HG02798 (cell line): ENCODE measurements at regions not wholly inside any gene's neighbourhood (a gene's known extent, or its start where the extent isn't known, plus 50 kb on each side); places are given as distances from the start of the nearest gene placed in this dataset.

Experiments
- ATAC-seq: cut with Tn5 transposase; IDR thresholded peaks from one replicate; pipeline ENCODE4 v1.9.1; 2021; ENCODE audit warnings: mild to moderate bottlenecking; ENCODE audit not compliant: unreplicated experiment, poor library complexity

- no peak for ATAC-seq
Observed at GRCh38 chr11:116457336-116458007, 315.3 kb downstream of the BUD13 start.

DNA sequence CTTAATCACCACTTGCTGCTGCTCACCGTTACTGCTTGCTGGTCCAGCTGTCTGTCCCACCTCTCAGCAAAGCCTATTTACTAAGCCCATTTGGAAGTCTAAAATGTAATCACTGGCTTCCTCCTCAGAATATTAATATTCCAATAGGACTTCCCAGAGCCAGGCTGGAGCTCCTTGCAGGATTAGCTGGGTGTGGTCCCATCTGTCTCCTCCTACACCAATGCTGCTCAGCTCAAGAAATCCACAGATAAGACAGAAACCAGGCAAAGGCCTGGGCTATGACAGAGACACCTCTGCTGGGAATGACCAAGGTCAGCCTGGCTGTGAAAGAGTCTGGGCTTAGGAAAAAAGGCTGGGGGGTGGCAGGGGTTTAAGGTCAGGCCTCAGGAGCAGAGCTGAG is 317.8 kb downstream of the BUD13 start:
- no peak for ATAC-seq

DNA sequence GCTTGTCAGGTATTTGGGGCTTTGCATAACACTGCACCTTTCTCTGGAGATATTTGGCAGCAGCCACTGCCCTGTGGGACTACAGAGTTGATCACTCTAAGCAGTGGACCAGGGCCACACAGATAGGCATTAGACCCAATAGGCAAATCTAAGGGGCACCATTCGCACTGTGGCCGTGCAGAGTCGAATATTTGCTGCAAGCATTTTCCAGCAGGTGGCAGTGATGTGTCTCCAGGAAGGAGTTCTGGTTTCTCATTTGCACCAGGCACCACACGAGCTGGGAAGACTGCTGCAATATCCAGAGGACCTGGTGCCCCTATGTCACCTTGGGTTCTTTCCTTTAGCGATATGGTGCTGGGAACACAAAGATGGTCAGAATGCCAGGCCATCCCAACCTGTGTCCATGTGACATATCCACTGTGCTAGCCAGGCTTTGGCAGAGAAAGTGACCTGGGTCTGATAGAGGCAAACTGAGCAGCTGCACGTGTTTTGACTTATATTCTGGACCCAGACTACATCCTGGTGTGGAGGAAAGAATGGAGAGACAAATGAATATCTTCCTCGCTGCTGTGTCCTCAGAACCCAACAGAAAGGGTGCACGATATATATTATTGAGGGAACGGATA is 318.7 kb downstream of the BUD13 start:
- ATAC-seq, result no peak

DNA sequence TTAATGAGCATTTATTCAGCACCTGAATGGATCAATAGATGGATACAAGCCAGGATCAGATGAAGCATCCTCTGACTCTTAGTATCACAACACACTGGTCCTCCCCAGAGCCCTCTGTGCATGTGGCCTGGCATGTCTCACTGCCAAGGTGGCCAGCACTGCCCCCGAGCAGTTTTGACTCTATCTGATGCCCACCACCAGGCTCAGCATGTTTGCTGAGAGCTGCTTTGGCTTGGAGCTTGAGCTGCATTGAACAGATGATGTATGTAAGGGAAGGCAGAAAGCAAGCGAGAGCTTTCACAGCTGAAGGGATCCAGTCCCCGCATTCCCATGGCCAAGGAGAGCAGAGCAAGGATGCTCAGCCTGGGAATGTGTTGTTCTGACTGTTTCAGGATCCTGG is 320.3 kb downstream of the BUD13 start:
- no peak for ATAC-seq

DNA sequence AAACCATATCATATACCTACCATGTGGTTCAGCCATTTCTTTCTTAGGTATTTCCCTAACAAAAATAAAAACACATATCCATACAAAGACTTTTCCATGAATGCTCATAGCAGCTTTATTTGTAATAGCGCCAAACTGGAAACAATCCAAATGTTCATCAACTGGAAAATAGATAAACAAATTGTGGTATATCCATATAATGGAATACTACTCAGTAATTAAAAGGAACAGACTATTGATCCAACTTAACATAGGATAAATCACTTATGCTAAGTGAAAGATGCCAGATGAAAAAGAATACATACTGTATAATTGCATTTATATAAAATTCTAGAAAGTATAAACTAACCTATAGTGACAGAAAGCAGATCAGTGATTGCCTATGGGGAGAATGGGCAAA is 323.3 kb downstream of the BUD13 start:
- no peak for ATAC-seq

GRCh38 chr11:116446048-116446941 is 326.5 kb downstream of the BUD13 start:
- no peak for ATAC-seq

- ATAC-seq, result no peak
Observed at GRCh38 chr11:116445108-116446047, 327.4 kb downstream of the BUD13 start.

DNA sequence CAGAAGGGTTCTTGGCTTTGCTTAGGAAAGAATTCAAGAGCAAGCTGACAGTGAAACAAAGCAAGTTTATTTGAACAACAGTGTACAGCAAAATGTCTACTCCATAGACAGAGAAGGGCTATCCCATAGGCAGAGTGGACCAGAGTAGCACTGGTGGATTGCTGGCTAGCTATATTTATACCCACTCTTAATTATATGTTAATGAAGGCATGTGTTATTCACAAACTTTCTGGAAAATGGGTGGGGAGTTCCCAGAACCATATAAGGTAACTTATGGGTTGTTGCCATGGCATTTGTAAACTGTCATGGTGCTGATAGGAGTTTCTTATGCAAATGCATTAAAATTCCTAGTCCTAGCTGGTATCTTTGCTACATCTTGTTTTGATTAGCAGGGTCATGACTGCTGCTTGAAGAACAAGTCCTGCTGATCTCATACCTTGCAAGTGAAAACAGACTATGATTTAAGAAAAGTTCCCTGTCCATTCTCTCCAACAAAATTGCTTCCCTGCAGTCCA is 330.5 kb downstream of the BUD13 start:
- ATAC-seq, result no peak

DNA sequence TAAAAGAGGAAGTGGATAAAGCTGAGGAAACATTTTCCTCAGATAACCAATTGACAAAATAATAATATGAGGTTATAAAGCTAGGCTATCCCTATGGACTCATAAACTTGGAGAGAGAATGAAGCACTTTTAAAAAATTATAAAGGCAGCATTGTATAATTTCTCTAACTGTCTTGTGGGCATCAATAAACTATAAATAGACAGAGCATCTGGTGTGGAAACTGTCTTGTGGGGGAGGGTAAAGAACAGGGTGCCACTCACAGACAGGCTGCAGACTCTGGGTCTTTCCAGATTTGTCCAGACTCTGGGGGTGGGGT is 333.5 kb downstream of the BUD13 start:
- ATAC-seq, result no peak

DNA sequence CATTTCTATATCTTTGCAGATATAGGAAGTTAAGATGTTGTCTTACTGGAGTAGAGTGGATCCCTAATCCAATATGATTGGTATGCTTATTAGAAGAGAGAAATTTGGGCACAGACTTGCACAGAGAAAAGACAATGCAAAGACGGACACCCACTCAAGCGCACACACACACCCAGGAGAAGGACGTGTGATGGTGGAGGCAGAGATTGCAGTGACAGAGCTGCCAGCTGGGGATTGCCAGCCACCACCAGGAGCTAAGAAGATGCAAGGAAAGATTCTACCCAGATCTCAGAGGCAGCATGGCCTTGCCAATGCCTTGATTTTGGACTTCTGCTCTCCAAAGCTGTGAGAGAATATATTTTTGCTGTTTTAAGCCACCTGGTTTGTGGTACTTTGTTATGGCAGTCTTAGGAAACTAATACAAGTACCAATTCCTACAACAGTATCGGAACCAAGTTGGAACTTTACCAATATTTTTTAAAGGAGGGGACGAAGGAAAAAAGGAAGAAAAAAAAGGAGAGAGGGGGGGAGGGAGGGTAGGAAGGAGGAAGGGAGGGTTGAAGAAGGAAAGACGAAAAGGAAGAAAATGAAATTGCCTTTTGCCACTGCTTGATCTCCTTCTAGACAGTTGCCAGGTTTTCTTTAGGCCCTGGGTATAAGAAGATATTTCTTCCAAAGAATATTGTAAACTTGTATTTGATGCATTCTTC is 334.0 kb downstream of the BUD13 start:
- ATAC-seq, result no peak

- no peak for ATAC-seq
Observed at GRCh38 chr11:116434986-116435385, 337.8 kb downstream of the BUD13 start.

GRCh38 chr11:116432301-116432700 is 340.5 kb downstream of the BUD13 start:
- no peak for ATAC-seq

GRCh38 chr11:116431842-116432241 is 340.9 kb downstream of the BUD13 start:
- no peak for ATAC-seq

DNA sequence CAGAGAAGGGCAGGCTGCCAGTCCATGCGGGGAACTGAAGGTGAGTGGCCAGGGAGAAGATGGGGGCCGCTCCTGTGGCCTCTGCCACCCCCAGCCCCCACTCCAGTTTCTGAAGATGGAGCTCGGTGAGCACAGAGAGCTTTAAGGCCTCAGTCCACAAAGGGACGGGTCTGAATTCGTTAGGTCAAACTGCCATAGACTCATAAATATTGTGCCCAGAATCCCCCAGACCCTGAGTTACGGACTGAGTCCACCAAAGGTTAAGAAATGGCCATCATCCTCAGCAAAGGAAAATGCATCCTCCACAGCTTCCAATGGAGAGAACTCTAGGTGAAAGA is 344.2 kb downstream of the BUD13 start:
- ATAC-seq, result no peak

GRCh38 chr11:116427903-116428637 is 344.7 kb downstream of the BUD13 start:
- ATAC-seq, result no peak

DNA sequence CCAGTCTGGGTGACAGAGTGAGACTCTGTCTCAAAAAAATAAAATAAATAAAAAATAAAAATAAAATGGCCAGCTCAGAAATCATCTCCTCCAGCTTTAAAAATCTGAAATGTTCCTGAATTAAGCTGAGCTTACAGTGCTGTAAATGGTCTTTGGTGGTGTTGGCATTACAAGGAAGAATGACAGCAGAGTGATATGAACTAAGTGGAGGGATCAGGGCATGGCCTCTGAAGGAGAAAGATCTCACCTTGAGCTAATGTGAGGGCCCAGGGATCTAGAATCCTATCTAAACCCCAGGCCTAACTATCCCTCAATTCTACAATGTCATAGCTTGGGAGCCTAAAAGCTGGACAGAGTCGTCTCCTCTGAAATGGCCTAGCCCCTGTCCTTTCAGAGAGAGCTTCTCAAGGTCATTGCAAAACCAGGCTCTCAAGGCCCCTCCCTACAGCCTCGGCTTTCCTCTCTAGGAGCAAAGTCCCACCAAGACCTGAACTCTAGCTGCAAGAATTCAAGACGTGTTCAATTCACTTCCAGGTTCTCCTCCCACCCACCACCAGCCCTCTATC is 345.4 kb downstream of the BUD13 start:
- ATAC-seq, result no peak

- no peak for ATAC-seq
Observed at GRCh38 chr11:116426761-116427160, 346.0 kb downstream of the BUD13 start.

GRCh38 chr11:116424615-116425261 is 348.0 kb downstream of the BUD13 start:
- ATAC-seq, result no peak
